Mesenchymal stem cell (in vitro differentiated cells and primary cell): ENCODE measurements at regions not wholly inside any gene's neighbourhood (a gene's known extent, or its start where the extent isn't known, plus 50 kb on each side); places are given as distances from the start of the nearest gene placed in this dataset.

Source experiments
- DNase-seq: peaks from one replicate; pipeline ENCODE4 v3.0.0-alpha.2; 2013
- H2AFZ ChIP-seq: one replicate; pipeline ENCODE4 v1.6.1; 2013; ENCODE audit warnings: low read depth, mild to moderate bottlenecking, control low read depth, inconsistent platforms, low read length, moderate library complexity
- H2AK5ac ChIP-seq: 2 replicates; pipeline ENCODE4 v1.6.1; 2013; ENCODE audit warnings: low read length, moderate library complexity, mild to moderate bottlenecking, inconsistent platforms; ENCODE audit not compliant: severe bottlenecking
- H2BK120ac ChIP-seq: one replicate; pipeline ENCODE4 v1.6.1; 2013; ENCODE audit warnings: low read depth, mild to moderate bottlenecking, inconsistent platforms, low read length, moderate library complexity
- H2BK12ac ChIP-seq, 2 experiments: one replicate each; pipeline ENCODE4 v1.6.1; 2013; ENCODE audit warnings: inconsistent platforms in 2 of 2, low read length in 2 of 2, mild to moderate bottlenecking in 2 of 2, moderate library complexity in 2 of 2, control low read depth in 1 of 2
- H2BK15ac ChIP-seq: one replicate; pipeline ENCODE4 v1.6.1; 2013; ENCODE audit warnings: mild to moderate bottlenecking, low read depth, inconsistent platforms; ENCODE audit not compliant: poor library complexity, severe bottlenecking
- H2BK5ac ChIP-seq: 2 replicates; pipeline ENCODE4 v1.6.1; 2013; ENCODE audit warnings: low read depth, mild to moderate bottlenecking, low read length, control low read depth, inconsistent platforms; ENCODE audit not compliant: poor library complexity, severe bottlenecking
- H3K14ac ChIP-seq, 2 experiments: one replicate each; pipeline ENCODE4 v1.6.1; 2013; ENCODE audit warnings: inconsistent platforms in 2 of 2, low read length in 2 of 2, control low read depth in 1 of 2, mild to moderate bottlenecking in 1 of 2, moderate library complexity in 1 of 2
- H3K18ac ChIP-seq, 2 experiments: one replicate each; pipeline ENCODE4 v1.6.1; 2013; ENCODE audit warnings: inconsistent platforms in 2 of 2, low read length in 2 of 2, control low read depth in 1 of 2, low read depth in 1 of 2, mild to moderate bottlenecking in 1 of 2
- H3K23ac ChIP-seq, 2 experiments: one replicate each; pipeline ENCODE4 v1.6.1; 2013; ENCODE audit warnings: inconsistent platforms in 2 of 2, low read length in 2 of 2, mild to moderate bottlenecking in 2 of 2, moderate library complexity in 2 of 2, control low read depth in 1 of 2
- H3K27ac ChIP-seq: 2 replicates; pipeline ENCODE4 v1.5.1; 2013; ENCODE audit warnings: mild to moderate bottlenecking, moderate library complexity, low read length, control low read depth, inconsistent platforms; ENCODE audit not compliant: poor library complexity, severe bottlenecking
- H3K27me3 ChIP-seq, 2 experiments: 2 replicates each; pipeline versions ENCODE4 v1.6.1 to v1.7.0; 2013; ENCODE audit warnings: low read length in 2 of 2, mild to moderate bottlenecking in 2 of 2, moderate library complexity in 2 of 2, control low read depth in 1 of 2, inconsistent platforms in 1 of 2; ENCODE audit not compliant: control insufficient read depth in 1 of 2, insufficient read depth in 1 of 2
- H3K36me3 ChIP-seq, 2 experiments: 2 replicates each; pipeline versions ENCODE4 v1.6.1 to v1.7.0; 2013; ENCODE audit warnings: low read length in 2 of 2, control low read depth in 1 of 2, inconsistent platforms in 1 of 2, low read depth in 1 of 2, mild to moderate bottlenecking in 1 of 2; ENCODE audit not compliant: insufficient read depth in 2 of 2, control insufficient read depth in 1 of 2
- H3K4ac ChIP-seq, 2 experiments: one replicate each; pipeline ENCODE4 v1.6.1; 2013; ENCODE audit warnings: inconsistent platforms in 2 of 2, low read length in 2 of 2, mild to moderate bottlenecking in 2 of 2, moderate library complexity in 2 of 2, control low read depth in 1 of 2, low read depth in 1 of 2
- H3K4me1 ChIP-seq: 2 replicates; pipeline ENCODE4 v1.6.1; 2013; ENCODE audit warnings: low read depth, low read length, control low read depth; ENCODE audit not compliant: control insufficient read depth, insufficient read depth
- H3K4me2 ChIP-seq: 2 replicates; pipeline ENCODE4 v1.6.1; 2013; ENCODE audit warnings: low read length, mild to moderate bottlenecking, inconsistent platforms; ENCODE audit not compliant: poor library complexity, severe bottlenecking
- H3K4me3 ChIP-seq, 2 experiments: 2 replicates each; pipeline versions ENCODE4 v1.5.1 to v1.7.0; 2013; ENCODE audit warnings: low read length in 2 of 2, mild to moderate bottlenecking in 2 of 2, control low read depth in 1 of 2, low read depth in 1 of 2; ENCODE audit not compliant: insufficient read depth in 1 of 2
- H3K79me1 ChIP-seq: replicated peaks from 2 replicates; pipeline ENCODE4 v1.6.1; 2013; ENCODE audit warnings: mild to moderate bottlenecking, control low read depth, low read length, inconsistent platforms; ENCODE audit not compliant: poor library complexity, severe bottlenecking
- H3K9ac ChIP-seq: 2 replicates; pipeline ENCODE4 v1.7.0; 2013; ENCODE audit warnings: mild to moderate bottlenecking, low read length, moderate library complexity
- H3K9me3 ChIP-seq: 2 replicates; pipeline ENCODE4 v1.7.0; 2013; ENCODE audit warnings: mild to moderate bottlenecking, low read length; ENCODE audit not compliant: control insufficient read depth
- H4K8ac ChIP-seq: one replicate; pipeline ENCODE4 v1.6.1; 2013; ENCODE audit warnings: inconsistent platforms, mild to moderate bottlenecking, low read length, moderate library complexity
- H4K91ac ChIP-seq: one replicate; pipeline ENCODE4 v1.6.1; 2013; ENCODE audit warnings: mild to moderate bottlenecking, low read length, inconsistent platforms
- WGBS: methylation state at CpG from one replicate; pipeline ENCODE4 v1.1.7; 2013; ENCODE audit warnings: mixed read lengths; 5-methylcytosine and 5-hydroxymethylcytosine counted together

- Histone ChIP-seq H3K14ac (no peak overlapping the region), H3K4me1 (no peaks in the 10 kb centered on the region), H3K4me3 (no peak overlapping the region), H2AK5ac (no peak overlapping the region), H2BK12ac (no peak overlapping the region), H3K4me2 (no peak overlapping the region), H2BK15ac (no peak overlapping the region), H3K9ac (peak overlapping the region; percentile 27), H2BK120ac (no peak overlapping the region), H3K79me1 (no peaks in the 10 kb centered on the region), H3K9me3 (peaks cover 6% of the 10 kb centered on the region), H3K27ac (no peak overlapping the region), H3K4ac (no peak overlapping the region), H3K27me3 (no peaks in the 10 kb centered on the region), H3K18ac (no peak overlapping the region), H2BK5ac (no peak overlapping the region), H3K36me3 (no peaks in the 10 kb centered on the region), H4K8ac (no peak overlapping the region), H4K91ac (no peak overlapping the region), H3K23ac (no peak overlapping the region), H2AFZ (no peak overlapping the region)
- no peak for DNase-seq
- no CpG with 5 or more reads among the region's 1 CpG for WGBS
Observed at GRCh38 chr7:81080553-81080952, 161.7 kb upstream of the SEMA3C start.

- no peak overlapping the region for H4K91ac ChIP-seq
- H2BK120ac ChIP-seq: no peak overlapping the region
- WGBS: no CpG with 5 or more reads among the region's 1 CpG
- no peak overlapping the region for H3K27ac ChIP-seq
- H3K9me3 ChIP-seq: peaks cover 6% of the 10 kb centered on the region
- H2BK15ac ChIP-seq: no peak overlapping the region
- DNase-seq: peak; percentile 6
- no peak overlapping the region for H2BK5ac ChIP-seq
- no peak overlapping the region for H2AFZ ChIP-seq
- no peak overlapping the region for H3K4ac ChIP-seq
- no peaks in the 10 kb centered on the region for H3K36me3 ChIP-seq
- H3K79me1 ChIP-seq: no peaks in the 10 kb centered on the region
- no peak overlapping the region for H3K4me2 ChIP-seq
- H2BK12ac ChIP-seq: no peak overlapping the region
- no peaks in the 10 kb centered on the region for H3K27me3 ChIP-seq
- H3K14ac ChIP-seq: no peak overlapping the region
- no peaks in the 10 kb centered on the region for H3K4me1 ChIP-seq
- H3K4me3 ChIP-seq: no peak overlapping the region
- no peak overlapping the region for H3K18ac ChIP-seq
- H3K23ac ChIP-seq: no peak overlapping the region
- H4K8ac ChIP-seq: no peak overlapping the region
- no peak overlapping the region for H2AK5ac ChIP-seq
- no peak overlapping the region for H3K9ac ChIP-seq
Observed at GRCh38 chr7:81079746-81080145, 160.9 kb upstream of the SEMA3C start.

GRCh38 chr7:81075150-81075549, 156.3 kb upstream of the SEMA3C start:
- no peak overlapping the region for H3K27ac ChIP-seq
- no peak overlapping the region for H4K91ac ChIP-seq
- peaks cover 2% of the 10 kb centered on the region for H3K4me1 ChIP-seq
- no peak overlapping the region for H4K8ac ChIP-seq
- H2AK5ac ChIP-seq: no peak overlapping the region
- H3K9me3 ChIP-seq: peaks cover 6% of the 10 kb centered on the region
- no peak overlapping the region for H3K23ac ChIP-seq
- no peak overlapping the region for H2BK5ac ChIP-seq
- no peak overlapping the region for H2BK12ac ChIP-seq
- WGBS: 90% methylated on average over 2 of the region's 2 CpGs
- H3K4me2 ChIP-seq: no peak overlapping the region
- no peak overlapping the region for H2BK120ac ChIP-seq
- H2BK15ac ChIP-seq: no peak overlapping the region
- H3K4me3 ChIP-seq: no peak overlapping the region
- no peak overlapping the region for H3K18ac ChIP-seq
- H3K36me3 ChIP-seq: peaks cover 0 to 6% of the 10 kb centered on the region in 2 experiments
- H3K79me1 ChIP-seq: no peaks in the 10 kb centered on the region
- no peak overlapping the region for H3K9ac ChIP-seq
- DNase-seq: no peak
- no peak overlapping the region for H3K14ac ChIP-seq
- H3K27me3 ChIP-seq: no peaks in the 10 kb centered on the region
- no peak overlapping the region for H2AFZ ChIP-seq
- H3K4ac ChIP-seq: no peak overlapping the region

GRCh38 chr7:81074406-81074805, 155.6 kb upstream of the SEMA3C start:
- no peaks in the 10 kb centered on the region for H3K79me1 ChIP-seq
- H3K23ac ChIP-seq: no peak overlapping the region
- no peak overlapping the region for H2BK15ac ChIP-seq
- H3K4ac ChIP-seq: no peak overlapping the region
- no peak overlapping the region for H3K4me2 ChIP-seq
- H2BK120ac ChIP-seq: no peak overlapping the region
- DNase-seq: no peak
- no peak overlapping the region for H4K8ac ChIP-seq
- H3K4me3 ChIP-seq: no peak overlapping the region
- no peak overlapping the region for H2AK5ac ChIP-seq
- H3K4me1 ChIP-seq: peaks cover 2% of the 10 kb centered on the region
- H3K9ac ChIP-seq: no peak overlapping the region
- H3K18ac ChIP-seq: no peak overlapping the region
- no peak overlapping the region for H2AFZ ChIP-seq
- peaks cover 6% of the 10 kb centered on the region for H3K9me3 ChIP-seq
- 93% methylated on average over 3 of the region's 3 CpGs for WGBS
- H3K36me3 ChIP-seq: peaks cover 0 to 6% of the 10 kb centered on the region in 2 experiments
- H3K27ac ChIP-seq: peak overlapping the region; percentile 2
- H3K14ac ChIP-seq: no peak overlapping the region
- no peaks in the 10 kb centered on the region for H3K27me3 ChIP-seq
- no peak overlapping the region for H2BK12ac ChIP-seq
- no peak overlapping the region for H4K91ac ChIP-seq
- H2BK5ac ChIP-seq: no peak overlapping the region
